Peyer's patch (tissue), 4 donors: ENCODE measurements at regions not wholly inside any gene's neighbourhood (a gene's known extent, or its start where the extent isn't known, plus 50 kb on each side); places are given as distances from the start of the nearest gene placed in this dataset.

Experiments used
- POLR2A ChIP-seq, 2 donors: fragments of 450-650 bp; IDR thresholded peaks; one replicate each; pipeline ENCODE4 v1.5.1; 2017; ENCODE audit warnings: antibody characterized with exemption in 2 of 2, mild to moderate bottlenecking in 2 of 2, moderate library complexity in 2 of 2
- TF ChIP-seq, protein P1 (sequence below), 6 experiments: fragments of 450-650 bp in 4 of 6; fragments of 200-600 bp in 2 of 6; sonication (generic) in 1 of 6; IDR thresholded peaks; one replicate each; pipeline ENCODE4 v1.5.1; 2017 to 2019; ENCODE audit warnings: antibody characterized with exemption in 6 of 6, mild to moderate bottlenecking in 3 of 6, moderate library complexity in 1 of 6

- TF ChIP-seq, protein P1, sequence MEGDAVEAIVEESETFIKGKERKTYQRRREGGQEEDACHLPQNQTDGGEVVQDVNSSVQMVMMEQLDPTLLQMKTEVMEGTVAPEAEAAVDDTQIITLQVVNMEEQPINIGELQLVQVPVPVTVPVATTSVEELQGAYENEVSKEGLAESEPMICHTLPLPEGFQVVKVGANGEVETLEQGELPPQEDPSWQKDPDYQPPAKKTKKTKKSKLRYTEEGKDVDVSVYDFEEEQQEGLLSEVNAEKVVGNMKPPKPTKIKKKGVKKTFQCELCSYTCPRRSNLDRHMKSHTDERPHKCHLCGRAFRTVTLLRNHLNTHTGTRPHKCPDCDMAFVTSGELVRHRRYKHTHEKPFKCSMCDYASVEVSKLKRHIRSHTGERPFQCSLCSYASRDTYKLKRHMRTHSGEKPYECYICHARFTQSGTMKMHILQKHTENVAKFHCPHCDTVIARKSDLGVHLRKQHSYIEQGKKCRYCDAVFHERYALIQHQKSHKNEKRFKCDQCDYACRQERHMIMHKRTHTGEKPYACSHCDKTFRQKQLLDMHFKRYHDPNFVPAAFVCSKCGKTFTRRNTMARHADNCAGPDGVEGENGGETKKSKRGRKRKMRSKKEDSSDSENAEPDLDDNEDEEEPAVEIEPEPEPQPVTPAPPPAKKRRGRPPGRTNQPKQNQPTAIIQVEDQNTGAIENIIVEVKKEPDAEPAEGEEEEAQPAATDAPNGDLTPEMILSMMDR (IDR thresholded peaks at IDR 0.05) = no peak
- no peak for TF ChIP-seq POLR2A (IDR thresholded peaks at IDR 0.05)
Observed at GRCh38 chr21:20856926-20857325, 141.3 kb upstream of the NCAM2 start.
